Inferior parietal cortex (tissue), 1 donor: ENCODE measurements at regions not wholly inside any gene's neighbourhood (a gene's known extent, or its start where the extent isn't known, plus 50 kb on each side); places are given as distances from the start of the nearest gene placed in this dataset.
"Not testable (repeated sequence)": the region's sequence is repeated elsewhere in the genome, so short reads cannot be mapped to it uniquely, and the experiment has no call there.

ENCODE experiments used
- DNase-seq: peaks from one replicate; pipeline ENCODE4 v3.0.0-alpha.2; 2016; ENCODE audit errors: extremely low spot score

DNA sequence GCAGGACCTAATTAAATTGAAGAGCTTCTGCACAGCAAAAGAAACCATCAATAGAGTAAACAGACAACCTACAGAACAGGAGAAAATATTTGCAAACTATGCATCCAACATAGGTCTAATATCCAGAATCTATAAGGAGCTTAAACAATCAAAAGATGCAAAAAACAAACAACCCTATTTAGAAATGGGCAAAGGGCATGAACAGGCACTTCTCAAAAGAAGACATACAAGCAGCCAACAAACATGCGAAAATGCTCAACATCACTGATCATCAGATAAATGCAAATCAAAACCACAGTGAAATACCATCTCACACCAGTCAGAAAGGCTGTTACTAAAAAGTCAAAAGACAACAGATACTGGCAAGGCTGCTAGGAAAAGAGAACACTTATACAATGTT lies 189.2 kb downstream of the CYP26B1 start:
- not testable (repeated sequence) for DNase-seq

DNA sequence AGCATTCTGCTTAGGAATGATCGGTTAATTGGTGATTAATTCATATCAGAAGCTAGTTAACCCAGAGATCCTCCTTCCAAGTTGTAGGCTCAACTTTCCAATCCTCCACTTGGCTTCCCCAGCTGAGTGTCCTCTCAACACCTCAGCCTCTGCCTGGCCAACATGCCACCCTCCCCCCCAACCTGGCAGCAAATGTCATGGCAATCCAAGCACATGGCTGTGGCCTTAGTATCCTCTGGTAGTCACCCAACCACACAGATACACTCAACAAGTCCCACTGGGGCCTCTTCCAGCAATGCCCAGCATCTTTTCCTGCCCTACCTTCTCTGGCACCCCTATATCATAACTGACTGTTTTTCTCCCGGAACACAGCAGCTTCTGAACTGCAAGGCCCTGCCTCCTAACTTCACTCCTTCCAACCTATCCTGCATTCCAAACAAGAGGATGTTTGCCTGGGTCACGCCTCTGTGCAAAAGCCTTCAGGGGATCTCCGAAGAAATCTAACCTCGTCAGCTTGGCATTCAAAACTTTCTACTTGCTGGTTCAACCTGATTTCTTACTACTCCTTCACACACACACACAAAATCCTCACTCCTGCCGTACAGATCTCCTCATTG lies 195.0 kb downstream of the CYP26B1 start:
- no peak for DNase-seq

DNA sequence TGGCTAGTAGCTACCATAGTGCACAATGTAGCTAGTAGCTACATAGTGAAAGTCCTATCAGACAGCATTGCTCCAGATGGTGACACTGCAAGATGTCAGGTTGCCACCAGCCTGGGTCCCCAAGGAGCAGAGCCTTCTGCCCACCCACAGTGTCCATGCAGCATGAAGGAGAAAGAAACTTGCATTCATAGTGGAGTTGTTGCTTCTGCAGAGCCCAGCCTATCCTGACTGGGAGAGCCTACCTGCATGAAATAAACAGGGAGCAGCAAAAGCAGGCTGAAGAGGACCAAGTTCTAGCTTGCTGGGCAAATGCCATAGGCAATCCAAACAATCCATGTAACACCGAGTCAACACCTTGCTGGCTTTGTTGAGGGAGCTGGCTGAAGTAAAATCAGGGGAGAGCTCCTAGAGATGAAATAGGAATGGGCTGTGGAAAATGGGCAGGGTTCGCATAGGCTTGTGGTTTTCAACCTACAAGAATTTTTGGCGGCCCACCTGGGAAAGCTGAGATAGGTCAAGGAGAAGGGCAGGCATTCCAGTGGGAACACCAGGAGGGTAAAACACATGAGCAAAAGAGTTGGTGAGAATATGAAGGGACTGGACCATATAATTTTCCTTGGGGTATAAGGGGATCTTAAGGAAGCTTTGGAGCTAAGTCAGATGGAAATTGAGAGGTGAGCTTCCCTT lies 195.8 kb downstream of the CYP26B1 start:
- no peak for DNase-seq

DNA sequence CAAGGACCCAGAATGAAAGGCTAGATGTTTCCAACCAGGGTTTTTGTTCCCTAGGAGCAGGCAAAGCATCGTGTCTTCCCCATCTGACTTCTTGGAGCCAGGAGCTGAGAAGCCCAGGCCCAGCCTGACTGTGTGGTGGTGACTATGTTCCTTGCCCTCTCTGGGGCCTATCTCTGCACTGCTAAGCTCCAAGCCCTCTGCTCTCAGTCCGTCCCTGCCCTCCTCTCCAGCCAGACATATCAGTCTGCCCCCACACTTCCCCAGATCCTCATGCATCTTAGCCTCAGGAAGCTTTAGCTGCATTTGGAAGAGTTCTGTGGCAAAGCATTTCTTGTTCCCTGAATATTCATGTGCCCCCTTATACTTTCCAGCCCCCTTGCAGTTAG lies 196.6 kb downstream of the CYP26B1 start:
- DNase-seq: no peak

DNA sequence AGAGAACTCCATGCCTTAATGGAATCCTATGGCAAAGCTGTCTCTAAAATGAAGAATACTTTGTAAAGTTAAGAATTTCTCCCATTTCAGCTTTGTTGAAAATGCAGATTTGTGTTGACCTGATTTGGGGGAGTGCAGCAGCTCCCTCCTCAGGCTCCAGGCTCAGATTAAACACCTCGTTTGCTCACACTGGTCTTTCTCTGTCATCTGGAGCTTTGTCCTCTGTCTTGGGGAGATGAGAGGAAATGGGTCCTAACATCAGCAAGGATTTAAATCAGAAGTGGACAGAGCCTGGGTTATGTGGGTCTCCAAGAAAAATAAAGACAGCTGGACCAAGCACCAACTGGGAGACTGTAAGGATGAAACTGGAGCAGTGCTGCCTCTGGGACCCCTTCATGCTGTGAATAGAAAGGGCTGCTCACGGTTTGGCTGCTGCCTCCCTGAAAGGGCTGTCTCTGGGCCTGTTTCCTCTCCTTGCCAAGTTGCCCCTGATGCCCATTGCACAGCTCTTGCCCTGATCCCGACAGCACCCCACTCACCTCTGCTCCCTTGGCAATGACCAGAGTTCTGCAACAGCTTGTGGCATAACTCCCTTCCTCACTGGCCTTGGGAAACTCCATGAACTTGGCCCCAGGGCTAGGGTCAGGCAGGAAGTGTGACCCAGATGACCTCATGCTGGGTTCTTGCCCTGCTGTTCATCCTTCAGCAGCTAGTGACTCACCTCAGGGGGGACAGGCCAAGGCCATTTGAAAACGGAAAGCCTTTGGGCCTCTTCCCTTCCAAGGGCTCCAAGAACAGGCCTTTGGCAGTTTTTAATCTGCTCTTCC lies 197.2 kb downstream of the CYP26B1 start:
- no peak for DNase-seq

DNA sequence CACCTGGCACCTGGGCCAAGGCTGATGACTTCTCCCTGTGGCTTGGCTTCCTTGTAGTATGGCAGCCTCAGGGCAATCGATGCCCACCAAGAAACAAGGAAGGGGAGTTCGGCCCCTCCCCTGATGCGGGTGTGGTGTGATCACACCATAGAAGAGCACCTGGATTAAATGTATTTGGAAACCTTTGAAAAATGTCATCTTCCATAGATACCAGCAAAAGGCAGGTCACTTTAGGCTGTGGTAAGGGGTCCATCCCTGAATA lies 198.2 kb downstream of the CYP26B1 start:
- no peak for DNase-seq

DNA sequence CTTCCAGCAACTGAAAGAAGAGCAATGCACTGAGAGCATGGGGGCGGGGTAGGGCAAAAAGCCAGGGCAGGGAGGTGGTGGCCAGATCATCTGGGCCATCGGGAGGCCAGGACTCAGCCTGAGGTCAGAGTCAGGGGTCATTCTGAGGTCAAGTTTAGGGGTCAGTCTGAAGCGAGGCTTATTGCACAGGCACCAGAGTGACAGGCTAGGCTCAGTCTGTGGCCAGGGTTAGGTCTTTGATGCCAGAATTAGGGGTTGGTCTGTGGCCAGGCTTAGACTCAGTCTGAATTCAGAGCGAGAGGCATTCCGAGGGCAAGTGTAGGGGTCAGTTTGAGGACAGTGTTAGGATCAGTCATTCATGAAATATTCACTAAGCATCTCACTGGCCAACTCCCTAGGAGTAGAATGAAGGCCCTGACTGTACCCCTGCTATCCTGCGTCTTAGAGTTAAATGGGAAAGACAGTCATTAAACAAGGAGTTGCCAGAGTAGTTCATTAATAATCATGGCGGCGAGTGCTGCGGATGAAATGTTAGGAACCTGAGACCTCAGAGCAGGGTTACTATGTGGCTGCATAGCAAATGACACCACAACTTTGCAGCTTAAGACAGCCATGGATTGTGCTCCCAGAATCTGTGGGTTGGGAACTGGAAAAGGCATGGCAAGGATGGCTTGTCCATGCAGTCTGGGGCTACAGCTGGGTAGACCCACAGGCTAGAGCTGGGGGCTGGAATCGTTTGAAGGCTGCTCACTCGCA lies 198.7 kb downstream of the CYP26B1 start:
- no peak for DNase-seq

DNA sequence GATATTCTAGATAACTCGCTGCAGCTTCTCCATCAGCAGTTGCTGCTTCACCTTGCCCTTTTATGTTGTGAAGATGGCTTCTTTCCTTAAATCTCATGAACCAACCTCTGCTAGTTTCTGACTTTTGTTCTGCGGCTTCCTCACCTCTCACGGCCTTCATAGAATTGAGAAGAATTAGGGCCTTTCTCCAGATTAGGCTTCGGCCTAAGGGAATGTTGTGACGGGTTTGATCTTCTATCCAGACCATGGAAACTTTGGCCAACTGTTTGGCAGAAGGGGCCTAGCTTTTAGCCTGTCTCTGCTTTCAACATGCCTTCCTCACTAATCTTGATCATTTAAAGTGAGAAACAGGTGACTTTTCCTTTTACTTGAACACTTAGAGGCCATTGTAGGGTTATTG lies 199.9 kb downstream of the CYP26B1 start:
- DNase-seq: no peak

DNA sequence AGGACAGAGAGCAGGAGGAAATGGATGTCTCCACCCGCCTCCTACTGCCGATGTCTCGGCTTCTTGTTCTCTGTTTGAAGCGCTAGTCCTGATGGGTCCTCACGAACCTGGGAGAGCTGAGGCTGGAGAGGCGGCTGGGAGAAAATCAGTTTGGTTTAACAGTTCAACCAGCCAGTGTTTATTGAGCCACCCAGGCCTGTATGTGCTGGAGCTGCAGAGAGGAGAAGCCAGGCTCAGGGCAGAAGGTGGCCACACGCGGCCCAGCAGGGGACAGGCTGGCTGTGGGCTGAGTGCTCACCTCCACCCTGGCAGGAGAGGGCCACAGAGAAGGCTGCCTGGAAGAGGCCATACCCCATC lies 202.1 kb downstream of the CYP26B1 start:
- DNase-seq: no peak

DNA sequence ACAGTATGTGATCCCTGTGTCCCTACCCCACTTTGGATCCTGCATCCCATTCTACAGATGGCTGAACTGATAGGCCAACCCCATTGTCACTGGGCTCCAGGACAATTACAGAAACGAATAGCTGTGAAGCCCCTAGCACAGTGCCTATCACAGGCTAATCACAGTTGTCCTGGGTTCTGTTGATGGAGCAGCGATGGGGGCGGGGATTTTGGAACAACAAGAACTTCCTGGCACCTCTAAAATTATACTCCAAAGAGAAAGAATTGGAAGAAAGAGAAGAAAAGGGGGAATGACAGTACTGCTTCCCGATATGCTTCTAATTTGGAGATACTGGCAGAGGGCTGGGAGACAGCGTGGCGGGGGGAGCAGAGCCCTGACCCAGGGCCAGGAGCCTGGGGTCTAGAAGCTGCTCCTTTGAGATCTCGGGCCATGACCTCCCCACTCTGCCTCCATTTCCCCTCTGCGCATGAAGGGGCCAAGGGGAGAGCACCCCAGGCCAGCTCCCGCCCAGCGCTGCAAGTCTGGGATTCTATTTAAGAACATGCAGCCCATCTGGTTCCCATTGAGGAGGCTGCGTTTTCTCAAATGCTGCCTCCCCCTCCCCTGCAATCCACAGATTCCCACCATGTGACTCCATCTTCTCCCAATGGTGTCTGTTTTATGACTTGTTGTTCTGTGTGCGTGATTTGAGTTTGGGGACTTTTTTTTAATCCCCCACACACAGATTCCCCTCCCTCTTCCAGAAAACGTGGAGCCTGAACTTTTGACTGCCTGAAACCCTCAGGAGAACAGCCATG lies 202.7 kb downstream of the CYP26B1 start:
- no peak for DNase-seq

DNA sequence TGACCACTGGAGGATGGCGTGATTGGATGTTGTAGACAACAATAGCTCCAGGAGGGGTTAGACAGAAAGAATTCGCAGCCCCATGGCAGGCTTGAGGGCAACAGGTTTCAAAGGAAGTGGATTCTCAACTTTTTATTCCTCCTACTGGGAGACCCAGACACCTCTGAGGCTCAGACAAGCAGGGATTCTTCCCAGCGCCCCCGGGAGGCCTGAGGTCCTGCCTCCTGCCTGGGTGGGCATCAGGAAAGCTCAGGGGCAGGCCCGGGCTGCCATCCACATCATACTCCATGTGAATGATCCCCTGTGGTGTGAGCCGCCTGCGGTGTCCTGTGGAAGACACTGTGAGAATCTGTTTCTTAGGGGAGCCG lies 203.5 kb downstream of the CYP26B1 start:
- DNase-seq: no peak

DNA sequence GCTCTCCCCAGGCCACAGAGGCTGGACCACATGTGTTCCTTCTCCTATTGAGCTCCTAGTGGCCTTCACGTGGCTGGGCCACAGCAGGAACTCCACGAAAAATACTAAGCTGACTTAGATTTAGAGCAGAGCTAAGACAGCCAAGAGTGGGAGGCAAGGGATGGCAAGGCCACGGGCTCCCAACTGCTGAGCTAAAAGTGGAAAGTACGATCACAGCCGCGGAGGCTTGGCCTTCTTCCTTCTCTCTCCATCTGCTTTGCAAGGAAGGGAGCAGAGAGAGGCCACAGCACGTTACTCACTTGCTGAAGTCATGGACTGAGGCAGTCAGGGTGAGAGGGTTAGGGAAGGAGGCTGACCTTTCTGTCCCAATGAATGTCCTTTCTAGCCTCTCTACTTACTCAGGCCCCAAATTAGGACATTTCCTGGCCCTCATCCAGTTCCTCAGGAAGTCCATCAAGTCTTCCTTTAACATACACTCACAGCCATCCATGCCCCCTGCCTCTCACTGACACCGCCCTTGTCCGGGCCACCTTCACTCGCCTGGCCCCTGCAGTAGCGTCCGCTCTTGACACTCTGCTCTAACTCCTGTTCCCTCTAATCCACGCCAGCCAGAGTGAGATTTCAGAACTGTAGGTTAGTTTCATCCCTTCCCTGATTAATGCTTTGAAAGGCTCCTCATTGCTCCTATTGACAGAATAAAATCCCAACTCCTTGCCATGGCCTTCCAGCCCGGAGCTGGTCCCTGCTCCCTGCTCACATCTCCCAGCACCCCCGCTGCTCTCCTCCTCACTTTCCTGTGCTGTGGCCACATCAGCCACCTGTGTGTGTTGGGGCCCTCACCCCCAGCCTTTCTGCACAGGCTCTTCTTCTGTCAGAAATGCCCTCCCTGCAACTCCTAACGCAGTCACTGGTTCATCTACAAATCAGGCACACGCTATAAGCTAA lies 204.2 kb downstream of the CYP26B1 start:
- peak; percentile 42 for DNase-seq

DNA sequence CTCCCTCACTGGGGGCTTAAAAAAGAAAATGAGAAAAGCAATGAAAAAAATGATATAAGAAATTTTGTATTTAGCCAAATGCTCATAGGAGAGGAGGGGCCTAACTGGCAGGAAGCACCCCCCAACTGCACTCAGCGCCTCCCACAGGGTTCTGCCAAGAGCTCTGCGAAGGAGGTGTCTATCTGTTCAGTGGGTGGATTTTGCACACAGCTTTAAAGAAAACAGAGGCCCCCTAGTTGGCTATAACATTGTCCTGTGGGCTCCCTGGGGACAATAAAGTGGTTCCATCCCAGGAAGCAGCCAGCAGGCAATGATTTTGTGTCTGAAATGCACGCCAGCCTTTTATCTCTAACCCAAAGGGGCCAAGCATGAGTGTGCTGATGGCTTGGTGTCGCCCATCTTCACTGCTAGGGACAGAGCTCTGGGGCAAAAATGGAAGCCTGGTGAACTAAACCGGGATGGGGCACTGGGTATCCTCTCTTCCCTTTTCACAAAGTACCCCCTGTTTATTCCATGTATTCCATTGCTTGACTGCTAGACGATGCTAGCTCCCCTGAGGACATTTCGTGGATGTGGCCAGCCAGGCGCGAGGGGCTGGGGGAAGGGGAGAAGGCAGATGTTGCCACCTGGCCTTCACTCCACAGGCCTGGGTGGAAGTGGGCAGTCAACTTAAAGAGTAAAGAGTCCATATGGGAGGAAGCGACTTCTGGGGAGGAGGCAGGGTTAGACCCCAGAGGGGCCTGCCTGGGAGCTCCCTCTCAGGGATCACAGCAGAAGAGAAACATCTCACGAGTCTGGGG lies 205.7 kb downstream of the CYP26B1 start:
- no peak for DNase-seq

DNA sequence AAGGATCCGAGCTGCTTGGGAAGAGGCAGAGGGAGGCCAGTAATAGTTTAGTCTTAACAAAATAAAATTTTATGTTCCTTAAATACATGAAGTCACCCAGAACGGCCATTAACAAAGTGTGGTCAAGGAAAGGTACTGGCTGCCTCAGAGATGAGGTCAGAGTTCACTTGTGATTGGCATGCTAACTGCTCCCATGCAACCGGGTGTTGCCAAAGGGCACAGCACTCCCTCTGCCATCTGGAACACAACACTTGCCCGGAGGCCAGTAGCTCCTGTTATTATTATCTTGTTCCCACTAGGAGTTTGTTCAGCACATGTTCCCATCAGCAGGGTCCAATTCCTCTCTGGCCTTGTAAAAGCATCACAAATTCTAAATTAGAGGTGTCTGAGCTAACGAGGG lies 207.0 kb downstream of the CYP26B1 start:
- no peak for DNase-seq

DNA sequence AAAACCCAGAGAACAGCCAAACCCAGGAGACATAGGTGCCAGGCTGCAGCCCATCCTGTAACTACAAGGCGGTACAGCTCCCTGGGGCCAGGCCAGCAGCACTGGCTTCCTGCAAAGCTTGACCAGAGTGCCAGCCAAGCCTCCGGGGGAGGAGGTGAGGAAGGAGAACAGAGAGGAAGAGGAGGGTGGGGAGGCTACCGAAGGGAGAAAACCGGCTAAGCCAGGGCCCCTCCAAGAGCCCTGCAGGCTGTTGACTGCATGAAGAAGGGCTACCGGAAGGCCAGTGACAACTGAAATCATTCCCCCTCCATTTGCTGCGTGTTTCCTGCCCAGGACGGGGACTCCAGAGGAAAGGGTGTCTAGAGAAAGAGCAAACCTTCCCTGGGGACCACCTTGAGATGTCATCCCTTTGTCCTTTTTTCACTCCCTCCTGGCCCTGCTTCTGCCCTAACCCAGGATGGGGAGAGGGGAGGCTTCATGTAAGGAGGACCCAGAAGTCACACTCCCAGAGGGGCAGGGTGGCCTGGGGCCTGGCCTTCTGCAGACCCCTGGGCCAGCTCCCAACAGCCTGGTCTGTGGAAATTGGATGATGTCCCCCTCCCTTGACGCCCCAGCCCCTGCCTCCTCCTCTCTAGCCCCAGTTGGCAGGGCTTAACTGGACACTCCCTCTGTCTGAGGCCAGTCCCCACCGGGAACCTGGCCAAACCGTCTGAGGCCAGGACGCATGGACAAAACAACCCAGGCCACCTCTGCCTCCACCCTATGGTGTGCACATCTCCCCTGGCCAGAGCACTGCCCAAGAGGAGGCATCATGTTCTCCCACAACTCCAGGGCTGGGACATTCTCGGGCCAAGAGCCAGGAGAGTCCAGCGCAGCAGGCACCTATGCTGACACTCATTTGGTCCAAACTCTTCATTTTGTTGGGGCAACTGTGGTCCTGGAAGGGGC lies 207.8 kb downstream of the CYP26B1 start:
- no peak for DNase-seq

DNA sequence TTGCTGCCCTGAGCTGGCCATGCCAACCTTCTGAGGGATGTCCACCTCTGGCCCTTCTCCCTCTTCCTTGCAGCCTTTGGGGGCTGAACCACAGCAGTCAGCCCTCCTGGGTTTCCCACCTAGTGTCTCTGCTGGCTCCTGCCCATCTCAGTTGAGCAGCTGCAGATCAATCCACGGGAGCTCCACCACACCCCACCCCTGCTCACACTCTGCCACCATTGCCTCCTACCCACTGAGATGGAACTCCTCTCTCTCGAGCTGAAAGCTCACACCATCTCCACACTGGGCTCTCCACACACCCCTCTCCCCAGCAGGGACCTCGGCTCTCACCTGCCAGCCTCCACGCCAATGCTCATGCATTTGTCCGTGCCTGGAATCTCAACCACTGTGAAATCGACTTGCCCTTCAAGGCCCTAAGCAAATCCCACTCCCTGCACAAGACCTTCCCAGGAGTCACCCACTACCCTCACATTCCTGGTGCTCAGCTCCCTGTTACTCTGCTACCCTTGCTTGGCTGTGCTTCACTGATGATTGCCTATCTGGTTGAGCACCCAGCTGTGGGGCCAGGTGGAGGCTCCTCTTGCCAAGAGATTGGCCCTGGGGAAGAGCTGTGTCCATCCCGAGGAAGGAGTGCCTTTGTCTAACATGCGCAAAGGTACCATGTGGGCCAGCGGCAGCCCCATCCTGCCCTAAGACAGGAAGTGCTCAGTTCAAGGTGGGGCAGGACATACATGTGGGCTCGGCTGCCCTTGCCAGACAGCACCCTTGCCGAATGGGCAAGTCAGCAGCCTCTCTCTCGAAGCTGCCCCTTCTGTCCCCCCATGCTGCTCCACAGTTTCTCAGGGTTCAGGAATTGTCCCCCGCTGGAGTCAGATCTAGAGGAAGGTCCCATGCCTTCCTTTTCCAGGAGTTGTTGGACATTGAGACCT lies 208.7 kb downstream of the CYP26B1 start:
- DNase-seq: no peak

DNA sequence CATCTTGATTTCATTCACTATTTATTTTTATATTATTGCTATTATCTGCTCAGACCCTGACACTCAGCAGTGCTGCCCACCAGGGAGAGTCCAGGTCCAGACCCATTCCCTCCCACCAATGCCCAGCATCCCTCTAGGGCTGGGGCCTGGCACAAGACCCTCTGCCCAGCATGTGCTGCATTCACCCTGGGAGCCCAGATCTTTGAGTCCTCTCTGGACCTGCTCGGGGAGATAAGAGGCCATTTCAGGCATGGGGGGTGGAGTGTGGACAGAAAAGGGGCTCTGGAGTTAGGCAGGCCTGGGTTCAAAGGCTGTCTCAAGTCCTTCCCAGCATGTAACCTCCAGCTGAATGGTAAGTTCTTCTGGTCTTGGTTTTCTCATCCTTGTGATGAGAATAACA lies 209.6 kb downstream of the CYP26B1 start:
- no peak for DNase-seq

DNA sequence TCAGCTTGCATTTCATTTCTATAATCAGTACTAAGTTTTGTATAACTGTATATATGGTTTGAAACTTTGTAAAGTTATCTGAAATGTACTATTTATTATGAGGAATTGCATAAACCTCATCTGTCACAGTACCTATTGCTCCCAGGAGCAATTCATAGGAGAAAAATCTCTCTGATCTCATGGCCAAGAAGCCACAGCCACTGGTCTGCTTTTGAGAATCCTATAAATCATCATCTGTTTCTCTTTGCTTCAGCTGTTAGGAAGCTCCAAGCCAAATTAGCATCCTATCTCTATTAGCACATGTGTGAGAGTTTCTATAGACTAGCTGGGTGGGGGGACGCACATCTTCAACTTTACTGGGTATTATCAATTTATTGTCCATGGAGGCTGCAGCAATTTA lies 210.3 kb downstream of the CYP26B1 start:
- DNase-seq: no peak
